ENCODE measurements at regions not wholly inside any gene's neighbourhood (a gene's known extent, or its start where the extent isn't known, plus 50 kb on each side); places are given as distances from the start of the nearest gene placed in this dataset.

DNA sequence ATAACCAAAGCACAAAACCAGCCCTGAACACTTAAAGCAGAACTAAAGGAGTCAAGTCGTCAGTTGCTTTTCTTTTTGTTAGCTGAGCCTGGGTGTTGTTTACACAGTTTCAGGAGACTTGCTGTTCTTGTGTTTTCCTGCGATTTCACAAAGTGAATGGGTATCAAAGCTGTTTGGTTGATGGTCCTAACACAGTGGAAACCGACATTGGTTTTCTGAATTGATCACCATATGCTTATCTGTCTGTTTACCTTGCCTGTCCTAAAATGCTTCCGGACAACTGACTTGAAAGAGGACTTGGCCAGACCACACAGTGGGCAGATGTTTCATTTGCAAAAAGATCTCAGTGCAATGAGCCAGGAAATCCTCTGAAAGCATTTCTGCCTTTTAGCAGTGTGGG, 676.4 kb downstream of the PRELID2 start:
- no peak overlapping the region for H3K4me3 Mint-ChIP-seq
- H3K27me3 Mint-ChIP-seq, result no peaks in the 10 kb centered on the region
- H3K36me3 Mint-ChIP-seq, result no peaks in the 10 kb centered on the region
- no peaks in the 10 kb centered on the region for H3K4me1 Mint-ChIP-seq
- Histone ChIP-seq H3K27me3 (ENCODE audit: control insufficient read depth, insufficient read depth, low read length) (no peaks in the 10 kb centered on the region), H3K4me3 (ENCODE audit: low read depth, low read length) (no peak overlapping the region), H3K27ac (ENCODE audit: insufficient read depth, low read length, poor library complexity, severe bottlenecking) (no peak overlapping the region), H3K9me3 (ENCODE audit: control insufficient read depth in 2 of 2, low read length in 2 of 2) (peaks cover 0 to 2% of the 10 kb centered on the region in 2 experiments), H3K4me1 (ENCODE audit: control insufficient read depth, insufficient read depth, low read length, poor library complexity, severe bottlenecking) (no peaks in the 10 kb centered on the region), H3K36me3 (ENCODE audit: control insufficient read depth, insufficient read depth, low read length) (no peaks in the 10 kb centered on the region)
- H3K9me3 Mint-ChIP-seq, result peaks cover 0 to 17% (median 3%) of the 10 kb centered on the region in 7 donors
- ATAC-seq (ENCODE audit: low read depth in 2 of 2), result no peak
- H3K27ac Mint-ChIP-seq, result no peak overlapping the region
- DNase-seq, result no peak

DNA sequence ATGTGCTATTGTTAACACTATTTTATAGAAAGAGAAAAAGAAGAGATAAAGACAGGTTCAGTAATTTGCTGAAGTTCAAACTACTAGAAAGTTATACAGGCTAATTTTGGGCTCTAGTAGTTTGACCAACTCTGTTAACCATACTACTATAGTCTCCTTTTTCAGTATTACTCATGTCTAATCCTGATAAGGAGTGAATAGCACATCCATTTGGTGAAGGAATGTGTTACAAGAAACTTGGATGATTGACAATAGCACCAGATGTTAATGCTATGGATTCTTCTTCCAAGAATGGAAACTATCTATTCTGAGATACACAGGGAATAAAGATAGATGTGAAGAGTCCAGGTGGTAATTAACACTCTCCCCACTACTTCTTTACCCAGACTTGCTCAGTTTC, 677.3 kb downstream of the PRELID2 start:
- Mint-ChIP-seq H3K27ac (no peak overlapping the region), H3K4me1 (no peaks in the 10 kb centered on the region), H3K4me3 (no peak overlapping the region), H3K27me3 (no peaks in the 10 kb centered on the region), H3K36me3 (no peaks in the 10 kb centered on the region), H3K9me3 (peaks cover 0 to 17% (median 2%) of the 10 kb centered on the region in 7 donors)
- Histone ChIP-seq H3K4me3 (ENCODE audit: low read depth, low read length) (no peak overlapping the region), H3K27me3 (ENCODE audit: control insufficient read depth, insufficient read depth, low read length) (no peaks in the 10 kb centered on the region), H3K27ac (ENCODE audit: insufficient read depth, low read length, poor library complexity, severe bottlenecking) (no peak overlapping the region), H3K36me3 (ENCODE audit: control insufficient read depth, insufficient read depth, low read length) (no peaks in the 10 kb centered on the region), H3K9me3 (ENCODE audit: control insufficient read depth in 2 of 2, low read length in 2 of 2) (peaks cover 0 to 2% of the 10 kb centered on the region in 2 experiments), H3K4me1 (ENCODE audit: control insufficient read depth, insufficient read depth, low read length, poor library complexity, severe bottlenecking) (no peaks in the 10 kb centered on the region)
- DNase-seq (no peak), ATAC-seq (ENCODE audit: low read depth in 2 of 2) (no peak)

DNA sequence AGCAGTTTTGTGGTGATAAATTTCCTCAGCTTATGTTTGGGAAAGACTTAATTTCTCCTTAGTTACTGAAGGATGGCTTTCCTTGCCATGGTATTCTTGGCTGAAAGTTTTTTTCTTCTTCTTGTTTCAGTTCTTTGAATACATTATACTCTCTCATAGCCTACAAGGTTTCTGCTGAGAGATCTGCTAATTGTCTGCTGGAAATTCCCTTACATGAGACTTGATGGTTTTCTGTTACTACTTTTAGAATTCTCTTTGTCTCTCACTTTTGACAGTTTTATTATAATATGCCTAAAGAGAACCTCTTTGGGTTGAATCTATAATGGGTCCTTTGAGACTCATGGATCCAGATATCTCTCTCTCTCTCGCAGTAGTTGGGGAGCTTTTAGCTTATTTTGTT, 693.6 kb downstream of the PRELID2 start:
- Histone ChIP-seq H3K36me3 (ENCODE audit: control insufficient read depth, insufficient read depth, low read length) (no peaks in the 10 kb centered on the region), H3K27ac (ENCODE audit: insufficient read depth, low read length, poor library complexity, severe bottlenecking) (no peak overlapping the region), H3K9me3 (ENCODE audit: control insufficient read depth in 2 of 2, low read length in 2 of 2) (no peaks in the 10 kb centered on the region), H3K27me3 (ENCODE audit: control insufficient read depth, insufficient read depth, low read length) (no peaks in the 10 kb centered on the region), H3K4me1 (ENCODE audit: control insufficient read depth, insufficient read depth, low read length, poor library complexity, severe bottlenecking) (no peaks in the 10 kb centered on the region), H3K4me3 (ENCODE audit: low read depth, low read length) (no peak overlapping the region)
- ATAC-seq (ENCODE audit: low read depth in 2 of 2) (no peak), DNase-seq (no peak)
- H3K9me3 Mint-ChIP-seq, result peaks cover 0 to 11% (median 3%) of the 10 kb centered on the region in 7 donors
- no peaks in the 10 kb centered on the region for H3K36me3 Mint-ChIP-seq
- H3K27me3 Mint-ChIP-seq, result no peaks in the 10 kb centered on the region
- H3K4me3 Mint-ChIP-seq, result no peak overlapping the region
- H3K4me1 Mint-ChIP-seq, result peaks cover 0 to 2% (median 0%) of the 10 kb centered on the region in 4 donors
- H3K27ac Mint-ChIP-seq, result no peak overlapping the region

DNA sequence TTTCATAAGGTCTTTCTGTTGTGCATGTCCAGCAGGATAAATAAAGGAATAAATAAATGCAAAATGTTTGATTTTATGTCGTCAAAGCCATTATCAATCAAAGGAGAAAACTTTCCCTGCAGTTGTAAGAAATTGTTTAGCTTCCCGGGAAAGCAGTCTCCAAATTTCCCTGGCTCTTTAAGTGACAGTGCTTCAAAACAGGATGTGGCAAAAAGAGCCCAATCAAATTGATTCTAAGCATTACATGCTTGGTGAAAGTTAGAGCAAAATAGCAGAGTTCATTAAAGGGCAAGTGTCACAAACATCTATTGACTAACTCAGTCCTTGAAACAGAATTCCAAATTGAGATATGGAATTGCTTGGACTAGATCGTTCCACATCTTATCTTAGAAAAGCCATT, 704.1 kb downstream of the PRELID2 start:
- H3K27ac ChIP-seq (ENCODE audit: insufficient read depth, low read length, poor library complexity, severe bottlenecking), result no peak overlapping the region
- no peaks in the 10 kb centered on the region for H3K4me1 Mint-ChIP-seq
- H3K4me3 ChIP-seq (ENCODE audit: low read depth, low read length), result no peak overlapping the region
- no peaks in the 10 kb centered on the region for H3K27me3 ChIP-seq (ENCODE audit: control insufficient read depth, insufficient read depth, low read length)
- H3K9me3 Mint-ChIP-seq, result peaks cover 0 to 2% (median 0%) of the 10 kb centered on the region in 7 donors
- H3K4me3 Mint-ChIP-seq, result no peak overlapping the region
- ATAC-seq (ENCODE audit: low read depth in 2 of 2) (no peak), DNase-seq (no peak)
- no peaks in the 10 kb centered on the region for H3K4me1 ChIP-seq (ENCODE audit: control insufficient read depth, insufficient read depth, low read length, poor library complexity, severe bottlenecking)
- no peaks in the 10 kb centered on the region for H3K36me3 Mint-ChIP-seq
- H3K27ac Mint-ChIP-seq, result no peak overlapping the region
- no peaks in the 10 kb centered on the region for H3K9me3 ChIP-seq (ENCODE audit: control insufficient read depth in 2 of 2, low read length in 2 of 2)
- no peaks in the 10 kb centered on the region for H3K36me3 ChIP-seq (ENCODE audit: control insufficient read depth, insufficient read depth, low read length)
- H3K27me3 Mint-ChIP-seq, result no peaks in the 10 kb centered on the region

DNA sequence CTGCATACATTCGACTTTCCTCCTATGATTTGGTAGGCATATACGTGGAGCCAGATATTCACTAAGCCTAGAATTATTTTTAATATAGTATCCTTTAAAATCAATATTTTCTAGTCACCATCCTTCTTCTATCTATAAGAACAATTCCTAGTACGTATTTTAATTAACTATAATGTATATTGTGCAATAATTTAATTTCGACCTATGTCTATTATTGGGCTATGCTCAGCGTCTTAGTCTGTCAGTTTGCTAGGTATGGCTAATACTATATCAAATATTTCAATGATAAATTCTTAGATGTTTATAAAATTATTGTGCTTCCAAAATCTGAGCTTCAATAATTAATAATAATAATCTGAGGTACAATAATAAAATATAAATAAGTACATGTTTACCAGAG, 705.3 kb downstream of the PRELID2 start:
- H3K27me3 Mint-ChIP-seq, result no peaks in the 10 kb centered on the region
- no peak overlapping the region for H3K4me3 ChIP-seq (ENCODE audit: low read depth, low read length)
- H3K4me1 ChIP-seq (ENCODE audit: control insufficient read depth, insufficient read depth, low read length, poor library complexity, severe bottlenecking), result no peaks in the 10 kb centered on the region
- peaks cover 0 to 2% (median 0%) of the 10 kb centered on the region in 7 donors for H3K9me3 Mint-ChIP-seq
- ATAC-seq (ENCODE audit: low read depth in 2 of 2) (no peak), DNase-seq (no peak)
- H3K4me3 Mint-ChIP-seq, result no peak overlapping the region
- no peaks in the 10 kb centered on the region for H3K4me1 Mint-ChIP-seq
- H3K36me3 Mint-ChIP-seq, result no peaks in the 10 kb centered on the region
- H3K27ac ChIP-seq (ENCODE audit: insufficient read depth, low read length, poor library complexity, severe bottlenecking), result no peak overlapping the region
- no peaks in the 10 kb centered on the region for H3K27me3 ChIP-seq (ENCODE audit: control insufficient read depth, insufficient read depth, low read length)
- no peak overlapping the region for H3K27ac Mint-ChIP-seq
- no peaks in the 10 kb centered on the region for H3K9me3 ChIP-seq (ENCODE audit: control insufficient read depth in 2 of 2, low read length in 2 of 2)
- no peaks in the 10 kb centered on the region for H3K36me3 ChIP-seq (ENCODE audit: control insufficient read depth, insufficient read depth, low read length)

DNA sequence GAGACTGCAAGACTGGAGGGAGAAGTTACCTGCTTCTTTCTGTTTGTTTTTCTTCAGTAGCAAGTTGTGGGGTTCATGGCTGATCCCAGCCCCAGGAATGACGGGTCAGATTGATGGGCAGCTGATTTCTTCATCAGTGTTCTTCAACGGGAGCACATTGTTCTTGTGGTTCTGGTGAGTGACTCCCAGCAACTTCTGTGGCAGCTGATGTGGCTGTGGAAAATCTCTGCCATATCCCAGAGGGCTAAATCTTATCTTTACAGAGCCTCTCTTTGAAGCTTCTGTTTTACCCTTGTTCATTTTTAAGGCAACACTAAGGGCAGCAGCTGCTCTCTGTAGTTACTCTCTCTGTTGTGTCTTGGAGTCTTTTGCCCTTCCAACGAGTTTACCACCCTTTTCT, 710.3 kb downstream of the PRELID2 start:
- no peaks in the 10 kb centered on the region for H3K9me3 ChIP-seq (ENCODE audit: control insufficient read depth in 2 of 2, low read length in 2 of 2)
- no peaks in the 10 kb centered on the region for H3K36me3 Mint-ChIP-seq
- H3K4me3 Mint-ChIP-seq, result no peak overlapping the region
- peaks cover 0 to 4% (median 0%) of the 10 kb centered on the region in 7 donors for H3K9me3 Mint-ChIP-seq
- no peaks in the 10 kb centered on the region for H3K27me3 ChIP-seq (ENCODE audit: control insufficient read depth, insufficient read depth, low read length)
- H3K4me1 Mint-ChIP-seq, result no peaks in the 10 kb centered on the region
- H3K4me3 ChIP-seq (ENCODE audit: low read depth, low read length), result no peak overlapping the region
- H3K27ac Mint-ChIP-seq, result no peak overlapping the region
- no peak for ATAC-seq (ENCODE audit: low read depth in 2 of 2)
- no peaks in the 10 kb centered on the region for H3K36me3 ChIP-seq (ENCODE audit: control insufficient read depth, insufficient read depth, low read length)
- no peaks in the 10 kb centered on the region for H3K27me3 Mint-ChIP-seq
- H3K4me1 ChIP-seq (ENCODE audit: control insufficient read depth, insufficient read depth, low read length, poor library complexity, severe bottlenecking), result no peaks in the 10 kb centered on the region
- H3K27ac ChIP-seq (ENCODE audit: insufficient read depth, low read length, poor library complexity, severe bottlenecking), result no peak overlapping the region
- DNase-seq, result no peak

DNA sequence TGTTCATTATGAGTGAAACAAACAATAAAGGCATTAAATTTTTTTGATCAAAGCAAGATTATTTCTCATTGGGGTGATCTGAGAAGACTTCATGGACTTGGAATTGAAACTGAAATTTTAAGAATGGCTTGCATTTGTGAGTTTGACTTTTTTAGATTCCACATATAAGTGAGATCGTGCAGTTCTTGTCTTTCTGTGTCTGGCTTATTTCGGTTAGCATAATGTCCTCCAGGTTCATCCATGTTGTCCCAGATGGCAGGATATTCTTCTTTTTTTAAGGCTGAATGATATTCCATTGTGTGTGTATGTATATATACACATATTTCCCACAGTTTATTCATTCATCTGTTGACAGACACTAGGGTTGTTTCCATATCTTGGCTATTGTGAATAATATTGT, 716.5 kb downstream of the PRELID2 start:
- no peaks in the 10 kb centered on the region for H3K36me3 Mint-ChIP-seq
- H3K9me3 ChIP-seq (ENCODE audit: control insufficient read depth in 2 of 2, low read length in 2 of 2), result no peaks in the 10 kb centered on the region
- peaks cover 2 to 13% (median 6%) of the 10 kb centered on the region in 7 donors for H3K9me3 Mint-ChIP-seq
- H3K4me1 Mint-ChIP-seq, result no peaks in the 10 kb centered on the region
- ATAC-seq (ENCODE audit: low read depth in 2 of 2), result no peak
- no peak overlapping the region for H3K27ac ChIP-seq (ENCODE audit: insufficient read depth, low read length, poor library complexity, severe bottlenecking)
- no peak overlapping the region for H3K27ac Mint-ChIP-seq
- H3K27me3 ChIP-seq (ENCODE audit: control insufficient read depth, insufficient read depth, low read length), result no peaks in the 10 kb centered on the region
- no peaks in the 10 kb centered on the region for H3K36me3 ChIP-seq (ENCODE audit: control insufficient read depth, insufficient read depth, low read length)
- no peak overlapping the region for H3K4me3 ChIP-seq (ENCODE audit: low read depth, low read length)
- no peak overlapping the region for H3K4me3 Mint-ChIP-seq
- no peaks in the 10 kb centered on the region for H3K27me3 Mint-ChIP-seq
- no peak for DNase-seq
- H3K4me1 ChIP-seq (ENCODE audit: control insufficient read depth, insufficient read depth, low read length, poor library complexity, severe bottlenecking), result no peaks in the 10 kb centered on the region

DNA sequence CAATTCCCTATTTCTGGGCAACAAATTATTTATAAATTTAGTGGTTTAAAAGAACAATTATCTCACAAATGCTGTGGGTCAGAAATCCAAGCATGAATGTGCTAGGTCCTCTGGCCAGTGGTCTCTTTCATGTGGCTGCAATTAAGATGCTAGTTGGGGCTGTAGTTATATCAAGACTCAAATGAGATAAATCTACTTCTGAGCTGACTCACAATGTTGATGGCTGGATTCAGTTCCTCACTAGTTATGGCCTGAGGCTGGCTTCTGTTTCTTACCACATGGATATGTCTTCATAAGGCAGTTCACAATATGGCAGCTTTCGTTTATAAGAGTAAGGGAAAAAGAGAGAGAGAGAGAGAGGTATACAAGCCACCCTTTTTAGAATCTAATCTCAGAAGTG, 717.0 kb downstream of the PRELID2 start:
- H3K9me3 ChIP-seq (ENCODE audit: control insufficient read depth in 2 of 2, low read length in 2 of 2), result no peaks in the 10 kb centered on the region
- Mint-ChIP-seq H3K4me3 (no peak overlapping the region), H3K27ac (no peak overlapping the region), H3K36me3 (no peaks in the 10 kb centered on the region), H3K27me3 (no peaks in the 10 kb centered on the region), H3K4me1 (no peaks in the 10 kb centered on the region), H3K9me3 (peaks cover 2 to 13% (median 8%) of the 10 kb centered on the region in 7 donors)
- H3K36me3 ChIP-seq (ENCODE audit: control insufficient read depth, insufficient read depth, low read length), result no peaks in the 10 kb centered on the region
- no peaks in the 10 kb centered on the region for H3K4me1 ChIP-seq (ENCODE audit: control insufficient read depth, insufficient read depth, low read length, poor library complexity, severe bottlenecking)
- no peaks in the 10 kb centered on the region for H3K27me3 ChIP-seq (ENCODE audit: control insufficient read depth, insufficient read depth, low read length)
- ATAC-seq (ENCODE audit: low read depth in 2 of 2), result no peak
- no peak for DNase-seq
- H3K4me3 ChIP-seq (ENCODE audit: low read depth, low read length), result no peak overlapping the region
- no peak overlapping the region for H3K27ac ChIP-seq (ENCODE audit: insufficient read depth, low read length, poor library complexity, severe bottlenecking)
